GM03348 (cell line): ENCODE measurements at regions not wholly inside any gene's neighbourhood (a gene's known extent, or its start where the extent isn't known, plus 50 kb on each side); places are given as distances from the start of the nearest gene placed in this dataset.

Experiments used
- DNase-seq: peaks from one replicate; pipeline ENCODE4 v3.0.0; 2012; ENCODE audit warnings: low spot score

- no peak for DNase-seq
These were observed 50.4 kb upstream of the AFF3 start for GRCh38 chr2:100192825-100193224.

DNA sequence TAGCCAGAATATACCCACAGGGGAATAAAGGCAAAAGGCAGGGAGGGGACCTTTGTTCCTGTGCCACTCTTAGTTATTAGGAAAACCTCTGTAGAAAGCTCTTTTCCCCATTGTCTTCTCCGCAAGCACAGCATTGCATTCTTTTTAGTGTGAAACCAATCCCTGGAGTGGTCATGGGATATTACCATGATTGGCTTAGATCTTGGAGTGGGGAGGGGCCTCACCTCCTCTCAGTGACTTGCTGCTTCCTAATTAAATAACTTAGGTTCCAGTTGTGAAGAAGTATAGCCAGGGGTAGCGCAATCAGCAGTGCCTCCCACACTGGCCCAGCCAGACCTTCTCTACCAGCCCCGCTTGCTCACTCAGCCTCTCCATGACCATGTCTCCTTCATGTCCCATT is 49.9 kb upstream of the AFF3 start:
- DNase-seq = no peak
